Liver (tissue), 3 donors: ENCODE measurements at regions not wholly inside any gene's neighbourhood (a gene's known extent, or its start where the extent isn't known, plus 50 kb on each side); places are given as distances from the start of the nearest gene placed in this dataset.

ENCODE experiments used
- ATF3 ChIP-seq: IDR thresholded peaks from 2 replicates; pipeline ENCODE4 v1.6.1; 2016; ENCODE audit warnings: antibody characterized with exemption
- CTCF ChIP-seq: fragments of 150-350 bp; IDR thresholded peaks from 2 replicates; pipeline ENCODE4 v1.5.1; 2017; ENCODE audit warnings: improper control_type of control experiment, low read depth, low read length; ENCODE audit not compliant: missing input control
- FOXA1 ChIP-seq: IDR thresholded peaks from 2 replicates; pipeline ENCODE4 v1.6.1; 2016; ENCODE audit warnings: antibody characterized with exemption
- MAX ChIP-seq: IDR thresholded peaks from 2 replicates; pipeline ENCODE4 v1.6.1; 2016; ENCODE audit warnings: antibody characterized with exemption
- RAD21 ChIP-seq, 2 donors: IDR thresholded peaks; 2 replicates each; pipeline ENCODE4 v1.6.1; 2016; ENCODE audit warnings: antibody characterized with exemption in 2 of 2, mild to moderate bottlenecking in 2 of 2
- REST ChIP-seq: IDR thresholded peaks from 2 replicates; pipeline ENCODE4 v1.6.1; 2016; ENCODE audit warnings: antibody characterized with exemption, mild to moderate bottlenecking
- SP1 ChIP-seq: IDR thresholded peaks from 2 replicates; pipeline ENCODE4 v1.6.1; 2018; ENCODE audit warnings: antibody characterized with exemption, mild to moderate bottlenecking
- ZBTB33 ChIP-seq: IDR thresholded peaks from 2 replicates; pipeline ENCODE4 v1.6.1; 2016; ENCODE audit warnings: antibody characterized with exemption
- donor health status: healthy.
- donor health status: healthy.

GRCh38 chr3:153640689-153641665 lies 479.0 kb downstream of the RAP2B start:
- TF ChIP-seq CTCF (no peak), ATF3 (no peak), FOXA1 (no peak), ZBTB33 (no peak), RAD21 (IDR thresholded peaks at IDR 0.05) (no peak), SP1 (no peak), MAX (no peak), REST (no peak)
